ENCODE measurements at regions not wholly inside any gene's neighbourhood (a gene's known extent, or its start where the extent isn't known, plus 50 kb on each side); places are given as distances from the start of the nearest gene placed in this dataset.

DNA sequence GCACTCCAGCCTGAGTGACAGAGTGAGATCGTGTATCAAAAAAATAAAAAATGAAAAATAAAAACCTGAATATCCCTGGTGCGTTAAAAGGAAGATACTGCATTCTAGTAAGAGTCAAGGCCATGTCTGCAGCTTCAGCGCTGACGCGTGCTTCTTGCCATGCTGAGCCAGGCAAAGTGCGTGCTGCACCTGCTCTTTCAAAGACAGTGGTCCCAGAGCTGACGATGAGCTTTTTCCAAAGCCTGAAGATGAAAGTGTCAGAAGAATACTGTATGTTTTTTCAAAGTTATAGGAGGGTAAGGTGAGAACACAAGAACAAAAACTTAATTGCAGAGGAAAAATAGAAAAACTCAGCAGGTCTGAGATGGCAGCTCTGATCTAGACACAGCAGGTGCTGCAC is 115.1 kb downstream of the RNASET2 start:
- no peak for ATAC-seq
- TF ChIP-seq, protein P1, sequence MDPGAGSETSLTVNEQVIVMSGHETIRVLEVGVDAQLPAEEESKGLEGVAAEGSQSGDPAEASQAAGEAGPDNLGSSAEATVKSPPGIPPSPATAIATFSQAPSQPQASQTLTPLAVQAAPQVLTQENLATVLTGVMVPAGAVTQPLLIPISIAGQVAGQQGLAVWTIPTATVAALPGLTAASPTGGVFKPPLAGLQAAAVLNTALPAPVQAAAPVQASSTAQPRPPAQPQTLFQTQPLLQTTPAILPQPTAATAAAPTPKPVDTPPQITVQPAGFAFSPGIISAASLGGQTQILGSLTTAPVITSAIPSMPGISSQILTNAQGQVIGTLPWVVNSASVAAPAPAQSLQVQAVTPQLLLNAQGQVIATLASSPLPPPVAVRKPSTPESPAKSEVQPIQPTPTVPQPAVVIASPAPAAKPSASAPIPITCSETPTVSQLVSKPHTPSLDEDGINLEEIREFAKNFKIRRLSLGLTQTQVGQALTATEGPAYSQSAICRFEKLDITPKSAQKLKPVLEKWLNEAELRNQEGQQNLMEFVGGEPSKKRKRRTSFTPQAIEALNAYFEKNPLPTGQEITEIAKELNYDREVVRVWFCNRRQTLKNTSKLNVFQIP (CRISPR knock-in tag; IDR thresholded peaks at IDR 0.05; ENCODE audit: borderline replicate concordance, low read depth) = no peak
- TF ChIP-seq, protein P2, sequence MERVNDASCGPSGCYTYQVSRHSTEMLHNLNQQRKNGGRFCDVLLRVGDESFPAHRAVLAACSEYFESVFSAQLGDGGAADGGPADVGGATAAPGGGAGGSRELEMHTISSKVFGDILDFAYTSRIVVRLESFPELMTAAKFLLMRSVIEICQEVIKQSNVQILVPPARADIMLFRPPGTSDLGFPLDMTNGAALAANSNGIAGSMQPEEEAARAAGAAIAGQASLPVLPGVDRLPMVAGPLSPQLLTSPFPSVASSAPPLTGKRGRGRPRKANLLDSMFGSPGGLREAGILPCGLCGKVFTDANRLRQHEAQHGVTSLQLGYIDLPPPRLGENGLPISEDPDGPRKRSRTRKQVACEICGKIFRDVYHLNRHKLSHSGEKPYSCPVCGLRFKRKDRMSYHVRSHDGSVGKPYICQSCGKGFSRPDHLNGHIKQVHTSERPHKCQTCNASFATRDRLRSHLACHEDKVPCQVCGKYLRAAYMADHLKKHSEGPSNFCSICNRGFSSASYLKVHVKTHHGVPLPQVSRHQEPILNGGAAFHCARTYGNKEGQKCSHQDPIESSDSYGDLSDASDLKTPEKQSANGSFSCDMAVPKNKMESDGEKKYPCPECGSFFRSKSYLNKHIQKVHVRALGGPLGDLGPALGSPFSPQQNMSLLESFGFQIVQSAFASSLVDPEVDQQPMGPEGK (CRISPR knock-in tag; IDR thresholded peaks at IDR 0.05; ENCODE audit: borderline replicate concordance) = no peak
- no peak for TF ChIP-seq ARNTL (CRISPR knock-in tag; IDR thresholded peaks at IDR 0.05; ENCODE audit: borderline replicate concordance, low read depth)
- TF ChIP-seq ESRRG (CRISPR knock-in tag; IDR thresholded peaks at IDR 0.05) = no peak
- TF ChIP-seq, protein P3, sequence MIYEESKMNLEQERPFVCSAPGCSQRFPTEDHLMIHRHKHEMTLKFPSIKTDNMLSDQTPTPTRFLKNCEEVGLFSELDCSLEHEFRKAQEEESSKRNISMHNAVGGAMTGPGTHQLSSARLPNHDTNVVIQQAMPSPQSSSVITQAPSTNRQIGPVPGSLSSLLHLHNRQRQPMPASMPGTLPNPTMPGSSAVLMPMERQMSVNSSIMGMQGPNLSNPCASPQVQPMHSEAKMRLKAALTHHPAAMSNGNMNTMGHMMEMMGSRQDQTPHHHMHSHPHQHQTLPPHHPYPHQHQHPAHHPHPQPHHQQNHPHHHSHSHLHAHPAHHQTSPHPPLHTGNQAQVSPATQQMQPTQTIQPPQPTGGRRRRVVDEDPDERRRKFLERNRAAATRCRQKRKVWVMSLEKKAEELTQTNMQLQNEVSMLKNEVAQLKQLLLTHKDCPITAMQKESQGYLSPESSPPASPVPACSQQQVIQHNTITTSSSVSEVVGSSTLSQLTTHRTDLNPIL (CRISPR knock-in tag; IDR thresholded peaks at IDR 0.05; ENCODE audit: low read depth) = no peak
- no peak for TF ChIP-seq SNAI2 (CRISPR knock-in tag; IDR thresholded peaks at IDR 0.05)
- no peak for TF ChIP-seq CSDC2 (CRISPR knock-in tag; IDR thresholded peaks at IDR 0.05)
- no peak for TF ChIP-seq ZFP30 (CRISPR knock-in tag; IDR thresholded peaks at IDR 0.05)
- no peak for TF ChIP-seq RARB (CRISPR knock-in tag; IDR thresholded peaks at IDR 0.05)
- no peak for TF ChIP-seq TCF4 (CRISPR knock-in tag; IDR thresholded peaks at IDR 0.05; ENCODE audit: borderline replicate concordance)
- TF ChIP-seq GLIS3 (CRISPR knock-in tag; IDR thresholded peaks at IDR 0.05) = no peak

DNA sequence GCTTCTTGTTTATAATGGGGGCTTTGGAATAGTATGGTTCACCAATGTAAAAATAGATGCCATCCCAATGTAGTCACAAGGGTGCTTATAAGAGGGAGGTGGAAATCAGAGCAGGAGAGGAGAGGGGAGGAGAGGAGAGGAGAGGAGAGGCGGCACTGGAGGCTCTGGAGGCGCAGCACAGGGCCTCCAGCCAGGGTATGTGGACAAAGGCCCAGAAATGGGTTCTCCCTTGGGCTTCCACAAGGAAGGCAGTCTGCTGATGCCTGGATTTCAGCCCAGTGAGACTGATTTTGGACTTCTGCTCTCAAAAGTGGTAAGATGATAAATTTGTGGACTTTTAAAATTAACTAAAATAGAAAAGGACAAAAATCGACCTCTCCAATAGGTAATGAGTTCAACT is 116.8 kb downstream of the RNASET2 start:
- ATAC-seq = no peak
- TF ChIP-seq ISL1 (CRISPR knock-in tag; IDR thresholded peaks at IDR 0.05) = no peak
- TF ChIP-seq RARB (CRISPR knock-in tag; IDR thresholded peaks at IDR 0.05) = no peak
- no peak for TF ChIP-seq PPARA (CRISPR knock-in tag; IDR thresholded peaks at IDR 0.05; ENCODE audit: borderline replicate concordance)
- TF ChIP-seq SNAI2 (CRISPR knock-in tag; IDR thresholded peaks at IDR 0.05) = no peak
- TF ChIP-seq ZFP30 (CRISPR knock-in tag; IDR thresholded peaks at IDR 0.05) = no peak
- TF ChIP-seq TCF4 (CRISPR knock-in tag; IDR thresholded peaks at IDR 0.05; ENCODE audit: borderline replicate concordance) = no peak
- no peak for TF ChIP-seq TOX (CRISPR knock-in tag; IDR thresholded peaks at IDR 0.05; ENCODE audit: borderline replicate concordance)
- no peak for TF ChIP-seq GLIS3 (CRISPR knock-in tag; IDR thresholded peaks at IDR 0.05)
- TF ChIP-seq ZFP3 (CRISPR knock-in tag; IDR thresholded peaks at IDR 0.05) = no peak
- TF ChIP-seq CSDC2 (CRISPR knock-in tag; IDR thresholded peaks at IDR 0.05) = no peak
- TF ChIP-seq OSR1 (CRISPR knock-in tag; IDR thresholded peaks at IDR 0.05) = no peak
- TF ChIP-seq ZC3H10 (CRISPR knock-in tag; IDR thresholded peaks at IDR 0.05) = no peak
- TF ChIP-seq, protein P4, sequence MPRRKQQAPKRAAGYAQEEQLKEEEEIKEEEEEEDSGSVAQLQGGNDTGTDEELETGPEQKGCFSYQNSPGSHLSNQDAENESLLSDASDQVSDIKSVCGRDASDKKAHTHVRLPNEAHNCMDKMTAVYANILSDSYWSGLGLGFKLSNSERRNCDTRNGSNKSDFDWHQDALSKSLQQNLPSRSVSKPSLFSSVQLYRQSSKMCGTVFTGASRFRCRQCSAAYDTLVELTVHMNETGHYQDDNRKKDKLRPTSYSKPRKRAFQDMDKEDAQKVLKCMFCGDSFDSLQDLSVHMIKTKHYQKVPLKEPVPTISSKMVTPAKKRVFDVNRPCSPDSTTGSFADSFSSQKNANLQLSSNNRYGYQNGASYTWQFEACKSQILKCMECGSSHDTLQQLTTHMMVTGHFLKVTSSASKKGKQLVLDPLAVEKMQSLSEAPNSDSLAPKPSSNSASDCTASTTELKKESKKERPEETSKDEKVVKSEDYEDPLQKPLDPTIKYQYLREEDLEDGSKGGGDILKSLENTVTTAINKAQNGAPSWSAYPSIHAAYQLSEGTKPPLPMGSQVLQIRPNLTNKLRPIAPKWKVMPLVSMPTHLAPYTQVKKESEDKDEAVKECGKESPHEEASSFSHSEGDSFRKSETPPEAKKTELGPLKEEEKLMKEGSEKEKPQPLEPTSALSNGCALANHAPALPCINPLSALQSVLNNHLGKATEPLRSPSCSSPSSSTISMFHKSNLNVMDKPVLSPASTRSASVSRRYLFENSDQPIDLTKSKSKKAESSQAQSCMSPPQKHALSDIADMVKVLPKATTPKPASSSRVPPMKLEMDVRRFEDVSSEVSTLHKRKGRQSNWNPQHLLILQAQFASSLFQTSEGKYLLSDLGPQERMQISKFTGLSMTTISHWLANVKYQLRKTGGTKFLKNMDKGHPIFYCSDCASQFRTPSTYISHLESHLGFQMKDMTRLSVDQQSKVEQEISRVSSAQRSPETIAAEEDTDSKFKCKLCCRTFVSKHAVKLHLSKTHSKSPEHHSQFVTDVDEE (CRISPR knock-in tag; IDR thresholded peaks at IDR 0.05) = no peak
- no peak for TF ChIP-seq ARNTL (CRISPR knock-in tag; IDR thresholded peaks at IDR 0.05; ENCODE audit: borderline replicate concordance, low read depth)
- TF ChIP-seq, protein P5, sequence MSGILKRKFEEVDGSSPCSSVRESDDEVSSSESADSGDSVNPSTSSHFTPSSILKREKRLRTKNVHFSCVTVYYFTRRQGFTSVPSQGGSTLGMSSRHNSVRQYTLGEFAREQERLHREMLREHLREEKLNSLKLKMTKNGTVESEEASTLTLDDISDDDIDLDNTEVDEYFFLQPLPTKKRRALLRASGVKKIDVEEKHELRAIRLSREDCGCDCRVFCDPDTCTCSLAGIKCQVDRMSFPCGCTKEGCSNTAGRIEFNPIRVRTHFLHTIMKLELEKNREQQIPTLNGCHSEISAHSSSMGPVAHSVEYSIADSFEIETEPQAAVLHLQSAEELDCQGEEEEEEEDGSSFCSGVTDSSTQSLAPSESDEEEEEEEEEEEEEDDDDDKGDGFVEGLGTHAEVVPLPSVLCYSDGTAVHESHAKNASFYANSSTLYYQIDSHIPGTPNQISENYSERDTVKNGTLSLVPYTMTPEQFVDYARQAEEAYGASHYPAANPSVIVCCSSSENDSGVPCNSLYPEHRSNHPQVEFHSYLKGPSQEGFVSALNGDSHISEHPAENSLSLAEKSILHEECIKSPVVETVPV (CRISPR knock-in tag; IDR thresholded peaks at IDR 0.05) = no peak
- no peak for TF ChIP-seq ESRRG (CRISPR knock-in tag; IDR thresholded peaks at IDR 0.05)
- TF ChIP-seq, protein P1 (CRISPR knock-in tag; IDR thresholded peaks at IDR 0.05; ENCODE audit: borderline replicate concordance, low read depth) = no peak
- TF ChIP-seq ZNF70 (CRISPR knock-in tag; IDR thresholded peaks at IDR 0.05) = no peak
- TF ChIP-seq BACH2 (CRISPR knock-in tag; IDR thresholded peaks at IDR 0.05; ENCODE audit: borderline replicate concordance) = no peak

All from SK-N-SH treated with all-trans-retinoic acid at 6 μM for 48 hours (cell line).